ENCODE measurements at regions not wholly inside any gene's neighbourhood (a gene's known extent, or its start where the extent isn't known, plus 50 kb on each side); places are given as distances from the start of the nearest gene placed in this dataset.

- no peak for DNase-seq
Observed at GRCh38 chr11:19355601-19356000, 114.9 kb upstream of the E2F8 start.

- DNase-seq, result no peak
Observed at GRCh38 chr11:19353287-19353850, 112.6 kb upstream of the E2F8 start.

GRCh38 chr11:19352771-19353160 is 112.0 kb upstream of the E2F8 start:
- DNase-seq, result no peak

GRCh38 chr11:19352072-19352770 is 111.5 kb upstream of the E2F8 start:
- no peak for DNase-seq

- DNase-seq, result no peak
Observed at GRCh38 chr11:19351426-19351825, 110.7 kb upstream of the E2F8 start.

GRCh38 chr11:19350160-19350559 is 109.4 kb upstream of the E2F8 start:
- no peak for DNase-seq

- no peak for DNase-seq
Observed at GRCh38 chr11:19349340-19350025, 108.7 kb upstream of the E2F8 start.

- DNase-seq, result no peak
Observed at GRCh38 chr11:19347911-19348310, 107.2 kb upstream of the E2F8 start.

- DNase-seq, result no peak
Observed at GRCh38 chr11:19345848-19346681, 105.3 kb upstream of the E2F8 start.

GRCh38 chr11:19345519-19345847 is 104.7 kb upstream of the E2F8 start:
- DNase-seq, result no peak

- no peak for DNase-seq
Observed at GRCh38 chr11:19344661-19345518, 104.1 kb upstream of the E2F8 start.

GRCh38 chr11:19342036-19342435 is 101.3 kb upstream of the E2F8 start:
- no peak for DNase-seq

GRCh38 chr11:19338375-19338774 is 97.6 kb upstream of the E2F8 start:
- no peak for DNase-seq

GRCh38 chr11:19337779-19338178 is 97.0 kb upstream of the E2F8 start:
- no peak for DNase-seq

- DNase-seq, result no peak
Observed at GRCh38 chr11:19336331-19336730, 95.6 kb upstream of the E2F8 start.

- no peak for DNase-seq
Observed at GRCh38 chr11:19332476-19332875, 91.7 kb upstream of the E2F8 start.

- DNase-seq, result no peak
Observed at GRCh38 chr11:19330416-19330815, 89.7 kb upstream of the E2F8 start.

GRCh38 chr11:19329970-19330369 is 89.2 kb upstream of the E2F8 start:
- no peak for DNase-seq

GRCh38 chr11:19328586-19329311 is 88.0 kb upstream of the E2F8 start:
- no peak for DNase-seq

GRCh38 chr11:19327280-19327679 is 86.5 kb upstream of the E2F8 start:
- DNase-seq, result no peak

GRCh38 chr11:19326499-19326898 is 85.8 kb upstream of the E2F8 start:
- DNase-seq, result no peak

GRCh38 chr11:19323502-19323901 is 82.8 kb upstream of the E2F8 start:
- no peak for DNase-seq

All from hematopoietic multipotent progenitor cell treated with erythropoietin and hydrocortisone succinate and interleukin-3 and kit ligand, for 8 days (in vitro differentiated cells).